GM18498 (cell line): ENCODE measurements at regions not wholly inside any gene's neighbourhood (a gene's known extent, or its start where the extent isn't known, plus 50 kb on each side); places are given as distances from the start of the nearest gene placed in this dataset.
"Not testable (repeated sequence)": the region's sequence is repeated elsewhere in the genome, so short reads cannot be mapped to it uniquely, and the experiment has no call there.

ENCODE experiments used
- ATAC-seq: cut with Tn5 transposase; IDR thresholded peaks from one replicate; pipeline ENCODE4 v1.9.1; 2021; ENCODE audit warnings: mild to moderate bottlenecking, moderate library complexity; ENCODE audit not compliant: unreplicated experiment

DNA sequence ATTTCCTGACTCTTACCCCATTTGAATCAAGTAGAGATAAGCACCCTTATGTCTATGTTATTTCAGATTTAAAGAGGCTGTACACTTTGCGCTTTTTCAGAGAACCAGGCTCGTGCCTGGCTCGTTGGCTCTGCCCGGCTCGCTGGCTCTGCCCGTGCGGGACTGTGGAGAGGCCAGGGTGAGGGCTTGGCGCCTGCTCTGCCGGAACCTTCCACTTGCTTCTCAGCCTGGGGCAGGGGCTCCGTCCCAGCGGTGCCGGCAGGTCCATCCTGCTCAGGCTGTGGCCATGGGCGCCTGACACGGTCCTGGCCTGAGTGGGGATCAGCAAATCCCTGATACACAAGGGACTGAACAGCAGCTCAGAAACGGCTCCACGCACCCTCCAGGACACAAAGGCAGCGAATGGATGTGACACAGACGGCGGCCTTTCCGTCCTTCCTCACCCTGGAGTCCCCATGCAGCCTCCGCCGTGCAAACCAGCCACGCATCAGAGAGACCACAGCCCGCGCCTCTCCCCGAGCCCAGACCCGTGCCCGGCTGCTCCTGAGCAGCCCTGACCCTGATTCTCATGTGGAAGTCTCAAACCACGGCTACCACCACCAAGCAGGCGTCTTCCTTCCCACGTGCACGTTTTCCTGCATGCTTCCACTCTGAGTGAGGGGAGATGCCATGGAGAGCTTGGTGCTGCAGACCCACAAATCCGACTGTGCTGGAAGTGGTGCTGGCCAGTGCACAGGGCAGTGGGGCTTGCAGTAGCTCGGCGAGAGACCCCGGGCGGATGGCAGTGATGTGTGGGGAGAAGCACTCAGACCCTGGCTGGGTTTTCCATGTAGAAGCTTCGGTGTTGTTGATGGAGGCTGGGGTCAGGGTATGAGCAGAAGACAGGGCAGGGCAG is 233.9 kb downstream of the ERMARD start:
- ATAC-seq = no peak

DNA sequence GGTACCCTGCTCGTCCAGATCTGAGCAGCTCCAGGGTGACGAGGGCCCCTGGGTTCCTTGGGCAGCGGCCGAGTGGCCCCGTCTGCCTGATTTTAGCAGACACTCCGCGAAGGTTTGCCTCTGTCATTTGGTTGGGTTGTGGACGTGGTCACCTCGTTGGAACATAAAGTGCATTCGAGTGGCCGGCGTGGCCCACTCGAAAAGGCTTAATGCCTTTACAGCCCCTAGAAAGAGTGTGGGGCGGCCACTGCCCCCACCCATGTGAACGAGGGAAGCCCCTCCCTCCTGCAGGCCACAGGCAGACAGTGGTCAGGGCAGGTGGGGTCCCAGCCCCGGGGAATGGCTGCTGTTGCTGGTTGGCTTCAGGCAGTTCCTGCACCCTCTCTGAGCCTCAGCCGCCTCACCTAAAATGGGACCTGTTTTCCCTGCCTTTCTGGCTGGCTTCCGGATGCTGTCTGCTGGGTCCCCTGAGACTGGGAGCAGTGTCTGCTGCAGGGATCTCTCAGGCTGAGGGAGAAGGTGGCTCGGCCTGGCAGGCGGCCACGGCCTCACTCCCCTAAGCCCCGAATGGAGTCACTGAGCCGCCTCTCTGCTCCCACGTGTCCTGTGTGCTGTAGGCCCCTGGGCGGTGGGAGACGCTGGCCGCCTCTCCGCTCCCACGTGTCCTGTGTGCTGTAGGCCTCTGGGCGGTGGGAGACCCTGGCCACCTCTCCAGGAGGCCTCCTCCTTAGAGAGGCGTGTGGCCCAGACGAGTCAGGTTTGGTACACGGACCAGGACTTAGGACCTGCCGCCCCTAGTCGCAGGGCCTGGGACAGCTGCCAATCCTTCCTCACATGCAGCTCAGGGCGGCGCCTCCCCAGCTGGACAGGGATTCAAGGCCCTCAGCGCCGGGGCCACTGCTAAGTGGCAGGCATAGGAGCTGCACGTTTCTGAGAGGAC is 233.0 kb downstream of the ERMARD start:
- ATAC-seq = no peak

DNA sequence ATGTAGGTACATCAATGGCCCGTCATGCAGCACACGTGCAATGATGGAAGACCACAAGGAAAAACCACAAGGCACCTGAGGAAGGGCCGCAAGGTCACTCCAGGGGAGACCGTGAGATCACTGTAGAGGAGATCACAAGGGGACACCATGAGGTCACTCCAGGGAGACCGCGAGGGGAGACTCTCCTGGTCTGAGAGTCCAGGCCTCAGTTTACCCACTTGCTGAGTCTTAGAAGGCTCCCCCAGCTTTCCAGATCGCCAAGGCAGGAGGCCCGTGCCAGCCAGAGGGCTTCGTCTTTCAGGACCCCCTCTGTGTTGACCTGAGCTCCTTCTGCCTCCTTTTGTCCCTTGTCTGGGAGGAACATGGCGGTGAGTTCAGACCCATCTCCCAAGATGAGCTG is 232.2 kb downstream of the ERMARD start:
- no peak for ATAC-seq

DNA sequence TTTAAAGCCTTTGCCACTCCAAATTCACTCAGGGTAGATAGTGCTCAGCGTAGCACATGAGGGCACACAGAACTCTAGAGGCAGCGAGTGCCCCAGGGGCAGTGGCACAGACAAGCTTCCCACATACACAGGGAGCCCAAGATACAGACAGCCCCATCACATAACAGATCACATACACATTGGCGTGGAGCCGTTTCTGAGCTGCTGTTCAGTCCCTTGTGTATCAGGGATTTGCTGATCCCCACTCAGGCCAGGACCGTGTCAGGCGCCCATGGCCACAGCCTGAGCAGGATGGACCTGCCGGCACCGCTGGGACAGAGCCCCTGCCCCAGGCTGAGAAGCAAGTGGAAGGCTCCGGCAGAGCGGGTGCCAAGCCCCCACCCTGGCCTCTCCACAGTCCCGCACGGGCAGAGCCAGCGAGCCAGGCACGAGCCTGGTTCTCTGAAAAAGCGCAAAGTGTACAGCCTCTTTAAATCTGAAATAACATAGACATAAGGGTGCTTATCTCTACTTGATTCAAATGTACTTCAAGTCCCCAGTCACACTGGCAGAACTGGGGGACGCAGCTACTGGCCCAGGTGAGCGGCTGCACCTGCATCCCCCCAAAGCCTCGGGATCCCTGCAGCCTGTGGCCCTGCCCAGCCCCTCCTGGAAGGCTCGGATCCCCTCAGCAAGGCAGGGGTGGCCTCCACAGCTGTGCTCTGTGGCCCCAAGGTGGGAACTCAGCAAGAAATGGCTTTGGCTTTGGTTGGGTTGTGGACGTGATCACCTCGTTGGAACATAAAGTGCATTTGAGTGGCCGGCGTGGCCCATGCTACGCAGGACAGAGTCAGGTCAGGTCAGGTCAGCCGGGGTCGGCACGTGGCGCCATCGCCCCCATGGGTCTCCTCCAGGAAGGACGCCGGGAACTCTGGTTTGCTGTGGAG is 231.3 kb downstream of the ERMARD start:
- ATAC-seq = no peak

DNA sequence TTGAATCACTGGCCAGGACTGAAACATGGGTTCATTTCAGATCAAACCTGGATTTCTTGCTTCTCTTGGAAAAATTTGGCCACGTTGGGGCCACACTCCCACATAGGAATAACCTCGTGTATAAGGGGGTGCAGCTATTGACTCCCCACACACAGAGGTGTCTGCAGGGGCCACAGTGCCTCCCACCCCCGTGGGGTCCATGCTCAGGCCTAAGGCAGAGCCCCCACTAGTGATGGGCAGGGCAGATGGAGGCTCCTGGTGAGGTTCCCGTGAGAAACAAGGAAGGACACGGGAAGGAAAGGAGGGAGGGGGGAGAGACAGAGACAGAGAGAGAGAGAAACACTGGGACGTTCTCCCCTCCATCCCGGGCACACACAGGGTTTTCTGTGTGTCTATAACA is 230.5 kb downstream of the ERMARD start:
- ATAC-seq = no peak

DNA sequence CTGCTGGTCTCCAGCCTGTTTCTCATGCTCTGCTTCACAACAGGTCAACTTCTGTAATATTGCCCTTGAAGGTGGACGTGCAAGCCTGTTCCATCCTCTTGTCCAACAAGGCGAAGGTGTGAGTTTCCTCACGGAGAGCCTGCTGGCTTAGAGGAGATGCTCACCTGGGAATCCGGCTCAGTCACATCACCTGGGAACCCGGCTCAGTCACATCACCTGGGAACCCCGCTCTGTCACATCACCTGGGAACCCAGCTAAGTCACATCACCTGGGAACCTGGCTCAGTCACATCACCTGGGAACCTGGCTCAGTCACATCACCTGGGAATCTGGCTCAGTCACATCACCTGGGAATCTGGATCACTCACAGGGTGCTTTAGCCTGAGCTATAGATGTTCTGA is 230.1 kb downstream of the ERMARD start:
- ATAC-seq = no peak

DNA sequence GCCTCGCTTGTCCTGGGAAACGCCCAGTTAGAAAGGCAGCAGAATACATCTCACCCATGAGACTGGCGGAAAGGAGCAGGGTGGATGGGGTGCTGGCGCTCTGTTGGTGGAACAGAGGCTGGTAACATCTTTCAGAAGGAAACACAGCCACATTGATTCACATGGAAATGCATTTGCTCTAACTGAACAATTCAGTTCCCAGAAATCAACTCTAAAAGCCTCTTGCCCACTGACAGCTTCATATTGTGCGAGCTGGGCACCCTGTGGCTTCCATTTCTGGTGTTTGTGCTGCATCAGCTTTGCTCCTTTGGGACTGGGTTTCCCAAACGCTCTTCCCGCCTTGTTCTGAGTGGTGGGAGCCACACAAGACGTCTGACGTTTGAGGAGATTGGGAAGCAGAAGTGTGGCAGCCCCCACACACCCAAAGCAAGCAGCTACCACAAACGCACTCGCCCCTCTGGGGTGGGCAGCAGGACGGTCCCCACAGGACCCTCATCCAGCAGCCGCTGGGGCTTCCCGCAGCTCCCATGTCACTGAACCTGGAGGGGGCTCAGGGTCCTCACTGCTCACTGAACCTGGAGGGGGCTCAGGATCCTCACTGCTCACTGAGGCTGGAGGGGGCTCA is 229.5 kb downstream of the ERMARD start:
- ATAC-seq = no peak

DNA sequence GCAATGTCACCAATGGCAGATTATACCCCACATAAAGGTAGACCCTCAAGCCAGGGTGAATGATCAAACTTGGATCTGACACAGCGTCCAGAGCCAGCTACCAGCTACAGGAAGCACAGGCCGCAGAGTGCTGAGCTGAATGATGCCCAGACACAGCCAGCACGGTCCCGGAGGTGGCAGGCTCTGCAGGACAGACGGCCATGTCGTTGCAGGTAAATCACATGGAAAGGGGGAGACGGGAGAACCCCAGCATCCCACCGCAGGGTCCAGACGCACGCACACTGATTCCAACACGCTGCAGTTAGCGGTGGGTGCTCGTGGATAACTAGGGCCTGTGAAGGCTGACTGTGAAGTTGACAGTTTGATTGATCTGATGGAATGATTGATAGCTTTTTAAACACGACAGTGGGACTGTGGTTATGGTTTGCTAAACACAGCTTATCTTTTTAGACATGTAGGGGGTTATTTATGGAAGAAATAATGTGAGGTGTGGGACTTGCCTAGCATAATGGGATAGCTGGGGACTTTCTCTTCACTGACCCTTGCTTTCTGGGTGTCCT is 228.5 kb downstream of the ERMARD start:
- no peak for ATAC-seq

DNA sequence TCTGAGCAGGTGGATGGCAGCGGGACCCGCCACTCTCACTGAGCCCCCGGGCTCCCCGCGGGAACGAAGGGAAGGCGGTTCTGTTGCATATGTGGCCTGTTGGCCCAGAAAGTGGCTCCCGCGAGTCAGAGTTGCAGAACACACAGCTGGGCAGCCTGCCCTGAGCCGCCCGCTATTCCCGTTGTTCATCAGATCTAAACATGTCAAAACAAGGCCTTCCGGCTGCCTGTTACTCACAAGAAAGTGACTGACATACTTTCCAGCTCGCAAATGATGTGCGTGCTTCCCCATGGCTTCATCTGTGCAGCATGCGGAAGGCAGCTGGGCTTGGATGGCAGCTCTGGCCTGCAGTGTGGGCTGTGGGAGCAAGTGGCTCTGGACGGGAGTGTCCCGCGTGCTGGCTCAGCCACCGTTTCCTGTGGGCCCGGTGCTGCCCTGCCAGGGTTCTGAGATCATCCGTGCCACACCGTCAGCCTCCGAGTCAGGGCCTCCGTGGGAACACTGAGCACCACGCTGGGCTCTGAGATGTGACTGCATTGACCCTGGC is 227.3 kb downstream of the ERMARD start:
- ATAC-seq = no peak

DNA sequence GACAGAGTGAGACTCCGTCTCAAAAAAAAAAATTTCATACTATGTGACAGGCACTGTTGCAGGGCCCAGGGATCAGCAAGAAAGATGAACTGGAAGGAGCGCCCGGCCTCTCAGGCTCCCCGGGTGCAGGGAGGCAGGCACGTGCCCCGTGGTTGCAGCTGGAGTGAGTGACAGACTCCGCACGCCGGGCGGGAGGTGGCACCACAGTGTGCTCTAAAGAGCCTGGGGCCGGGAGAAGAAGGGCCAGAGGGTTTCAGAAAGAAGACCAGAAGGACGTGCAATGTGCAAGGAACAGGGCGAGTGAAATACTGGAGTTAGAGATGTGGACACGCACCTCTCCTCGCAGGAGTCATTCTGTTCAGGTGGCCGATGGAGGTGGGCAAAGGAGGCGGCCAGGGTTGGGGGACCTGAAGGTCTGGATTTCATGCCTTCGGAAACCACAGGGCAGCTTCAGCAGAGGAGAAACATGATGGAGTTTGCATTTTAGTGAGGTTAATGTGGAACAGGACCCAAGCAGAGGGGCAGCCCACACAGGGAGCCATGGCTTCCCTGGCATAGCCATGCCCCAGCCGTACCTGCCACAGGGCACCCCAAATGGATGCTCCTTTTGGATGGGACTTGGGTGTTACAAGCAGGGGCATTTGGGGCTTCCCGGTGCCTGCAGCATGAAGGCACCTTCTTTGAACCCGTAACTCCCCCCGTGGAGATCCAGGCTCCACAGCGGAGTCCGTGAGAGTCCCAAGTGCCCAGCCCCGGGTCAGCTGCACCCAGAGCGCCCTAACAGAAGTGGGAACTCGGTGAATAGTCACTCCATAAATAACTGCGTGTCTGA is 226.2 kb downstream of the ERMARD start:
- ATAC-seq = no peak

DNA sequence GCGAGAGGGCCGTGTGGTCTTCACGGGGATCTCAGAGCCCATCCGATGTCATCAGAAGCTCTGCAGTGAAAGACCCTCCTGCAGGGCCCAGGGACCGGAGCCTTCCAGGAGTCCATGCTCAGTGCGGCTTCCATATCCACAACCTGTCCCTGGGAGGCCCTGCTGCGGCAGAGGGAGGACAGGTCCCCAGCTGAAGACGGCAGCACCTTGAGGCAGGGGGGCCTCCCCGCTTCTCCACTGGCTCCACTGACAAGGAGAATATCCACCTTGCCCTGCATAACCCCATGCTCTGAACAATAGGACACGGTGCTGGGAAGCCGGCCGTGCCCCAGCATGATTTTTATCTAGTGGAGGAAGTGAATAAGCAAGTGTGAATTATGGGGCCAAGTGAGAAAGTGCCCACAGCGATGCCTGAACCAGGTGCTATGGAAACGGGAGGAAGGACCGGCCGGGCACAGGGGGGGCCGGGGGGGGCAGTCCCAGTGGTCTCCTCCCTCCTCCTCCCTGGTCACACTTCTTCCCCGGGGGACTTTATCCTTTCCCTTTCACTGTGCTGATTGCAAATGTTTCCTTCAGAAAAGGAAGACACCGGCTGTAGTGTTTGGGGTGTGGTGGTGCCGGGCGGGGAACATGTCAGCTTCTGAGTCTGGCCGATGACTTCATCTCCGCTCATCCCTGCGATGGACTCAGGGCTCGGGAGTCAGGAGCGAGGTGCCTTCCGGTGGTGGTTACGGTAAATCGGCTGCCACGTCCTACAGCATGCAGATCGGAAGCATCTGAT is 225.1 kb downstream of the ERMARD start:
- ATAC-seq = no peak

DNA sequence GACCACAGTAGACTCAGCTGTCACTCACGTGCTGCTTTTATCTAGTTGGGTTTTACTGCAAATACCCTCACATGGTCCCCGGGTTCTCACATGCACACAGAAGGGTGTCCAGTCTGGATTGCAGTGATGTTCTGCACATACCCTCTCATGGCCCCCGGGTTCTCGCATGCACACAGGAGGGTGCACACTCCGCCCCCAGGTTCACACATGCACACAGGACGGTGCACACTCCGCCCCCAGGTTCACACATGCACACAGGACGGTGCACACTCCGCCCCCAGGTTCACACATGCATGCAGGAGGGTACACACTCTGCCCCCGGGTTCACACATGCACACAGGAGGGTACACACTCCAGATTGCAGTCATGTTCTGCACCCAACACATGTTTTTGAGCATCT is 224.3 kb downstream of the ERMARD start:
- no peak for ATAC-seq

DNA sequence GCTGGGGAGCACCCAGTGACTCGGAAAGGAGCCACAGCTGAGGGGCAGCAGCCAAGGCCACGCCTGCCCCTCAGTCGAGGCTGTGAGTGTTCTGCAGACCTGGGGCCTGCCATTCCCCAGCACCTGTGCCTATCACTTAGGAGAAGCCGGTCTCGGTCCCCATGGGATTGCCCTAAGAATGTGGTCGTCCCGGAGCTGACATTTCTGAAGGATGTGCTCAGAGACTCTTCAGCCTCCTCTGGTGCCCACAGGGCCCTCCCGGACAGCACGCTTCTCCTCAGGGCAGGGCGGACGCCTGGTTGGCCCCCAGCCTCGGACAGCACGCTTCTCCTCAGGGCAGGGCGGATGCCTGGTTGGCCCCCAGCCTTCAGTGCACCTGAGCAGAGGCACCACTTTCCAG is 223.9 kb downstream of the ERMARD start:
- ATAC-seq = no peak

DNA sequence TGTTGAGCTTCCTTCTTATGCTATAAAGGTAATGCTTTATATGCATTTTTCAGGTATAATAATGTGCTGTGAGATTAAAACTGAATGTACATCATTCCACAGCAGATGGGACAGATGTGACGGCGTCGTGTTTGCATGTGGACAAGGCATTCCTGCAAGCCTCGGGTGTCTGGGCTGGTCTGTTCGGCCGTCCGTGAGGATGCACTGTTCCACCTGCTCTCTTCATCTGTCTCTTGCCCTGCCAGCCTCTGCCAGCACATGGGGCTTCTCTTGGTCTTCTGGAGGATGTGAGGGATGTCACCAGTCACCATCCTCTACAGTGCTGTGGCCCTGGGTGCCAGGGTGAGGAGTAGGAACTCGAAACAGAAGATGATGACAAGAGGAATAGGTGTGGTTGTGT is 223.2 kb downstream of the ERMARD start:
- ATAC-seq = no peak

DNA sequence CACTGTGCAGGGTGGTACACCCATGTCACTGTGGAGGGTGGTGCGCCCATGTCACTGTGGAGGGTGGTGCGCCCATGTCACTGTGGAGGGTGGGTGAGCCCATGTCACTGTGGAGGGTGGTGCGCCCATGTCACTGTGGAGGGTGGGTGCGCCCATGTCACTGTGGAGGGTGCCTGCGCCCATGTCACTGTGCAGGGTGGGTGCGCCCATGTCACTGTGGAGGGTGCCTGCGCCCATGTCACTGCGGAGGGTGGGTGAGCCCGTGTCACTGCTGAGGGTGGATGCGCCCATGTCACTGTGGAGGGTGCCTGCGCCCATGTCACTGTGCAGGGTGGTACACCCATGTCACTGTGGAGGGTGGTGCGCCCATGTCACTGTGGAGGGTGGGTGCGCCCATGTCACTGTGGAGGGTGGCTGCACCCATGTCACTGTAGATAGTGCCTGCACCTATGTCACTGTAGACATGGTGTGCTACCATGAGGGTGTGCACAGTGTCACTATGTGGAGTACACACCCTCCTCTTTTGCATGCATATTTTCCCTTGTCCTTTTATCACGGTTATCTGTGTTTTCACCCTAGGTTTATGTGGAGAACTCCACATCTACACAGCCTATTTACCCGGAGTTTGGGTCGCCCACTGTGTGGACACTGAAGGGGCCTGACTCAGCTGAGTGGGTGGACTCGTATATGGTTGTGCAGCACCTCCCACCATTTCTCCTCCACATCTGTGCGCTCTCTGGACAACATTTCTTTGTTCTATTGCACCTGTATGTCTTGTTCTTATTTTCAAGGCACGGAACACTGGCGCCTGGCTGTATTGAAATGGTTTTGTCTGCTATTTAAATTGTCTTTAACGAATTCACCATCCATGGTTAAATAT is 222.4 kb downstream of the ERMARD start:
- ATAC-seq = not testable (repeated sequence)

DNA sequence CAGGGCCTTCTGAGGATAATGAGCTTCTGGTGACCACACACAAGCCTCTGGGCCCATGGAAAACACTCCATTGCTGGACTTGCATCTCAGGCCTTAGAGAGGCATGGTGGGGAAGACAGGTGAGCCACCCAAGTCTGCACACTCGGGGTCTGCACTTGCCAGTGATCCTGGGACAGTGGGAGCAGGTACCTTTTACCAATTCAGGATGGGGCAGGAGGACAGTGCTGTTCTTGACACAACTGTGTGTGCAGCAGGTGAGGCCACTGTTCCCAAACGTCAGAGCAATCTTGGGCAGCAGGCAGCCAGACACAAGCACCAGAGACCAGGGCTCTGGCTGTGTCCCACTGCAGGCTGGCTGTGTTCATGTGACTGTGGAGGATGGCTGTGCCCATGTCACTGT is 221.3 kb downstream of the ERMARD start:
- no peak for ATAC-seq

DNA sequence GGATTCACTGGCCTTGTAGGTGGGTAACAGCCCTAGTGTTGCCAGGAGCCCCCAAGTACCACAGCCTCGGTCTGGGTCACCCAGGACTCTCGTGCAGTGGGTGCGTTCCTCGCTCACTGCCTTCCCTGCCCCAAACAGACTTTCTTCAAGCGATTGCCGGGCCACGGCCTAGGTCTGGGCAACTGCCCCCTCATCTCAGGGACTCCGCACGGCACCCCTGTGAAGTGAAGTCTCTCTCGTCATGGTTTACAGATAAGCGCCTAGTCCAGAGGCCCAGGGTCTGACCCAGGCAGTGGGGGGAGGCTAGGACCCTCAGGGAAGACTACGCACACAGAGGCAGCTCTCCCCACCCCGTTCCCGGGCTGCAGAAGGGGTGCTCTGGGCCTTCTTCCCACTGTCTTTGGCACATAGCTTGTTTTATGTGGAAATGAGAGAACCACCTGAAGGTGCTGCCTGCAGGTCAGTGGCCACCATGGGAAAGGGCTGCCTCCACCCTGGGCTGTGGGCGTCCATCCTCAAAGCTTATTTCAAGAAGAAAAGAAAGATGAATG is 220.8 kb downstream of the ERMARD start:
- no peak for ATAC-seq
